Keratinocyte (primary cell): ENCODE measurements at regions not wholly inside any gene's neighbourhood (a gene's known extent, or its start where the extent isn't known, plus 50 kb on each side); places are given as distances from the start of the nearest gene placed in this dataset.

Source experiments
- DNase-seq: peaks from one replicate; pipeline ENCODE4 v3.0.0-alpha.2; 2011; ENCODE audit warnings: low read depth, missing footprints, low spot score
- FAIRE-seq: peaks from 2 replicates; lab custom pipeline; 2011; peaks lifted over from hg19 to GRCh38; lab: Jason Lieb, UNC
- H2AFZ ChIP-seq: 2 replicates; pipeline ENCODE4 v1.6.0; 2012; ENCODE audit warnings: low read length, control low read depth, inconsistent platforms; ENCODE audit not compliant: control insufficient read depth
- H3K27ac ChIP-seq: 2 replicates; pipeline ENCODE4 v1.5.1; 2011; ENCODE audit warnings: low read length; ENCODE audit not compliant: control insufficient read depth, insufficient read depth
- H3K27me3 ChIP-seq: 3 replicates; pipeline ENCODE4 v1.6.0; 2011; ENCODE audit warnings: low read length; ENCODE audit not compliant: control insufficient read depth, insufficient read depth; ENCODE audit errors: extremely low read depth
- H3K36me3 ChIP-seq, 2 experiments: 2 replicates in 1 of 2; 3 replicates in 1 of 2; pipeline ENCODE4 v1.5.1; 2011; ENCODE audit warnings: low read length in 2 of 2, mild to moderate bottlenecking in 1 of 2; ENCODE audit not compliant: control insufficient read depth in 2 of 2, insufficient read depth in 2 of 2; ENCODE audit errors: extremely low read depth in 1 of 2
- H3K4me1 ChIP-seq: 3 replicates; pipeline ENCODE4 v1.5.1; 2011; ENCODE audit warnings: low read length; ENCODE audit not compliant: control insufficient read depth, insufficient read depth; ENCODE audit errors: extremely low read depth
- H3K4me2 ChIP-seq: 3 replicates; pipeline ENCODE4 v1.6.0; 2011; ENCODE audit warnings: low read depth, low read length; ENCODE audit not compliant: control insufficient read depth, insufficient read depth; ENCODE audit errors: extremely low read depth
- H3K4me3 ChIP-seq, 3 experiments: fragments of 200-600 bp in 1 of 3; sonication (generic) in 1 of 3; 2 replicates in 2 of 3; 3 replicates in 1 of 3; pipeline ENCODE4 v1.5.1; 2011 to 2016; ENCODE audit warnings: low read length in 3 of 3, mild to moderate bottlenecking in 3 of 3, control low read depth in 2 of 3, inconsistent platforms in 1 of 3, low read depth in 1 of 3, mixed read lengths in 1 of 3, mixed run types in 1 of 3, moderate library complexity in 1 of 3; ENCODE audit not compliant: control insufficient read depth in 2 of 3, insufficient read depth in 2 of 3; ENCODE audit errors: extremely low read depth in 1 of 3
- H3K79me2 ChIP-seq: 2 replicates; pipeline ENCODE4 v1.6.0; 2012; ENCODE audit warnings: low read length; ENCODE audit not compliant: control insufficient read depth, insufficient read depth
- H3K9ac ChIP-seq: 3 replicates; pipeline ENCODE4 v1.6.0; 2011; ENCODE audit warnings: low read length; ENCODE audit not compliant: control insufficient read depth, insufficient read depth; ENCODE audit errors: extremely low read depth
- H3K9me1 ChIP-seq: 3 replicates; pipeline ENCODE4 v1.6.0; 2011; ENCODE audit warnings: low read length; ENCODE audit not compliant: control insufficient read depth, insufficient read depth; ENCODE audit errors: extremely low read depth
- H3K9me3 ChIP-seq: 2 replicates; pipeline ENCODE4 v1.5.1; 2012; ENCODE audit warnings: low read depth, low read length; ENCODE audit not compliant: control insufficient read depth
- H4K20me1 ChIP-seq: 3 replicates; pipeline ENCODE4 v1.6.0; 2011; ENCODE audit warnings: low read length; ENCODE audit not compliant: control insufficient read depth, insufficient read depth; ENCODE audit errors: extremely low read depth
- CTCF ChIP-seq, 3 experiments: IDR thresholded peaks in 1 of 3; conservative IDR thresholded peaks in 1 of 3; optimal IDR thresholded peaks in 1 of 3; 2 replicates in 2 of 3; 3 replicates in 1 of 3; pipeline versions ENCODE3 to v1.5.1; 2011; ENCODE audit warnings: low read length in 3 of 3, mild to moderate bottlenecking in 3 of 3, moderate library complexity in 2 of 3, control low read depth in 1 of 3, inconsistent platforms in 1 of 3; ENCODE audit not compliant: insufficient read depth in 2 of 3; ENCODE audit errors: extremely low read depth in 1 of 3
- EZH2 ChIP-seq: IDR thresholded peaks from one replicate; pipeline ENCODE4 v1.6.1; 2012; ENCODE audit warnings: inconsistent platforms, mild to moderate bottlenecking, low read length, moderate library complexity
- dilution Hi-C: fragments of 300-500 bp; cut with MboI; formaldehyde crosslinking; loops from one replicate; pipeline ENCODE4 v1.7.0; 2020; ENCODE audit warnings: low sequenced_read_pairs; ENCODE audit not compliant: extremely low pct_ligation_motif_present

GRCh38 chr7:37546677-37547076 is 98.0 kb upstream of the ELMO1 start:
- dilution Hi-C loops, result no loop called here
- Histone ChIP-seq H3K9ac (no peak overlapping the region), H3K36me3 (no peaks in the 10 kb centered on the region), H2AFZ (no peak overlapping the region), H4K20me1 (no peaks in the 10 kb centered on the region), H3K79me2 (no peaks in the 10 kb centered on the region), H3K9me3 (no peaks in the 10 kb centered on the region), H3K4me3 (no peak overlapping the region), H3K9me1 (no peaks in the 10 kb centered on the region), H3K4me1 (no peaks in the 10 kb centered on the region), H3K4me2 (no peak overlapping the region), H3K27me3 (no peaks in the 10 kb centered on the region), H3K27ac (no peak overlapping the region)
- FAIRE-seq (no peak), DNase-seq (no peak)
- no peak for TF ChIP-seq CTCF (optimal IDR thresholded peaks at IDR 0.05 in 1 of 3, IDR thresholded peaks at IDR 0.05 in 1 of 3, conservative IDR thresholded peaks at IDR 0.05 in 1 of 3; ENCODE audit: extremely low read depth in 1 of 3, insufficient read depth in 2 of 3, low read length in 3 of 3)
- no peak for TF ChIP-seq EZH2

GRCh38 chr7:37549076-37549931 is 100.6 kb upstream of the ELMO1 start:
- Histone ChIP-seq H3K36me3 (no peaks in the 10 kb centered on the region), H4K20me1 (no peaks in the 10 kb centered on the region), H2AFZ (no peak overlapping the region), H3K4me2 (no peak overlapping the region), H3K4me1 (no peaks in the 10 kb centered on the region), H3K27me3 (no peaks in the 10 kb centered on the region), H3K79me2 (no peaks in the 10 kb centered on the region), H3K9me3 (no peaks in the 10 kb centered on the region), H3K9me1 (no peaks in the 10 kb centered on the region), H3K4me3 (no peak overlapping the region), H3K9ac (no peak overlapping the region), H3K27ac (no peak overlapping the region)
- dilution Hi-C loops, result no loop called here
- FAIRE-seq (no peak), DNase-seq (no peak)
- TF ChIP-seq CTCF (optimal IDR thresholded peaks at IDR 0.05 in 1 of 3, IDR thresholded peaks at IDR 0.05 in 1 of 3, conservative IDR thresholded peaks at IDR 0.05 in 1 of 3; ENCODE audit: extremely low read depth in 1 of 3, insufficient read depth in 2 of 3, low read length in 3 of 3) (no peak), EZH2 (no peak)
